ENCODE measurements at regions not wholly inside any gene's neighbourhood (a gene's known extent, or its start where the extent isn't known, plus 50 kb on each side); places are given as distances from the start of the nearest gene placed in this dataset.

DNA sequence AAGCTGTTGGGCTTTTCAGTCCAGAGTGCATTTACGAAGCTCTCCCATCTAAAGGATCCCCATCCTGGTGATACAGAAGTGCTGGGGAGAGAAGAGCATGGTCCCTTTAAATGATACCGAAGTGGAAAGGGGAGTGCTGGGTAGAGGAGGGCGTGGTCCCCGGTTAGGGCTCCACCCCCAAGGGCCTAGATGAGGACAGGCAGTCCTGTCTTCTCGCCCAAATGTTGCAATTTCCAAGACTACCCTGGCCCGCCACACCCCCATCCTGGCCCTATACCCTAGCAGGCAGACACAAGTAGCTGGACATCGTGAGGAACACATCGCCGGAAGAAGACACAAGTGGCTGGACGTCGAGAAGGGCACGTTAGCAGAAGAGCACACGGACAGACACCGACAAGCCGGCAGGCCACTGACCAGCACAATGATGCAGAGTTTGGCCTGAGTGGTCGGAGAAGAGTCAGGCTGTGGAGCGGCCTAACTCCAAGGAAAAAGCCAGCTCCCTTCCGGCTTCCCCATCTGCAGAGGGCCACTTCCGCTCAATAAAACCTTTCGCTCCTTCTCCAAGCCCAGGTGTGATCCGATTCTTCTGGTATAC lies 439.5 kb upstream of the NRP1 start:
- TF ChIP-seq, protein P1, sequence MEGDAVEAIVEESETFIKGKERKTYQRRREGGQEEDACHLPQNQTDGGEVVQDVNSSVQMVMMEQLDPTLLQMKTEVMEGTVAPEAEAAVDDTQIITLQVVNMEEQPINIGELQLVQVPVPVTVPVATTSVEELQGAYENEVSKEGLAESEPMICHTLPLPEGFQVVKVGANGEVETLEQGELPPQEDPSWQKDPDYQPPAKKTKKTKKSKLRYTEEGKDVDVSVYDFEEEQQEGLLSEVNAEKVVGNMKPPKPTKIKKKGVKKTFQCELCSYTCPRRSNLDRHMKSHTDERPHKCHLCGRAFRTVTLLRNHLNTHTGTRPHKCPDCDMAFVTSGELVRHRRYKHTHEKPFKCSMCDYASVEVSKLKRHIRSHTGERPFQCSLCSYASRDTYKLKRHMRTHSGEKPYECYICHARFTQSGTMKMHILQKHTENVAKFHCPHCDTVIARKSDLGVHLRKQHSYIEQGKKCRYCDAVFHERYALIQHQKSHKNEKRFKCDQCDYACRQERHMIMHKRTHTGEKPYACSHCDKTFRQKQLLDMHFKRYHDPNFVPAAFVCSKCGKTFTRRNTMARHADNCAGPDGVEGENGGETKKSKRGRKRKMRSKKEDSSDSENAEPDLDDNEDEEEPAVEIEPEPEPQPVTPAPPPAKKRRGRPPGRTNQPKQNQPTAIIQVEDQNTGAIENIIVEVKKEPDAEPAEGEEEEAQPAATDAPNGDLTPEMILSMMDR (IDR thresholded peaks at IDR 0.05), result no peak
- TF ChIP-seq POLR2A (IDR thresholded peaks at IDR 0.05), result no peak

Data from right lobe of liver (tissue), 4 donors.